HCT116 (cell line): ENCODE measurements at regions not wholly inside any gene's neighbourhood (a gene's known extent, or its start where the extent isn't known, plus 50 kb on each side); places are given as distances from the start of the nearest gene placed in this dataset.

ENCODE experiments used
- ATAC-seq: fragments of 200-7000 bp; cut with Tn5 transposase; 2 replicates; pipeline ENCODE4 v1.9.1; 2020; ENCODE audit warnings: mild to moderate bottlenecking, moderate library complexity
- BruUV-seq: library from RNA; stranded (reverse); fragments of 400-500 nt; replicated peaks from 2 replicates; lab custom pipeline; 2021; lab: Mats Ljungman, UMichigan
- CTCF ChIA-PET: fragments of 300-600 bp; sonication (Branson Sonifier 250); formaldehyde crosslinking; loops from one replicate; lab custom pipeline; 2021; ENCODE audit warnings: antibody characterized with exemption; lab: Charles Lee
- POLR2A ChIA-PET: fragments of 300-600, 350-600 bp; sonication (Branson Sonifier 250); formaldehyde crosslinking; loops from one replicate; lab custom pipeline; 2021; ENCODE audit warnings: antibody characterized with exemption; lab: Charles Lee
- RAD21 ChIA-PET, 2 experiments: fragments of 300-600 bp; sonication (Branson Sonifier 250); formaldehyde crosslinking; loops; one replicate each; lab custom pipeline; 2023; ENCODE audit warnings: low total read pairs in 2 of 2; ENCODE audit not compliant: uncharacterized antibody in 2 of 2, unreplicated experiment in 2 of 2, low non-redundant PET in 1 of 2; lab: Charles Lee
- DNase-seq: peaks from one replicate; pipeline ENCODE4 v3.0.0-alpha.2; 2010; ENCODE audit warnings: low read depth, low spot score
- H2AFZ ChIP-seq: fragments of 200-600 bp; shearing (Covaris generic), sonication (generic); 2 replicates; pipeline ENCODE4 v1.6.1; 2017; ENCODE audit warnings: low read depth, mixed run types, mixed read lengths, antibody characterized with exemption, low read length; ENCODE audit not compliant: poor library complexity, severe bottlenecking
- H3K27ac ChIP-seq: 2 replicates; pipeline ENCODE4 v1.5.1; 2012; ENCODE audit warnings: low read depth, low read length
- H3K27me3 ChIP-seq: fragments of 200-600 bp; sonication (generic); 2 replicates; pipeline ENCODE4 v1.6.1; 2016; ENCODE audit warnings: mixed run types, low read length, mixed read lengths; ENCODE audit not compliant: insufficient read depth
- H3K36me3 ChIP-seq, 2 experiments: fragments of 200-500 bp in 1 of 2; fragments of 200-600 bp in 1 of 2; sonication (Bioruptor generic) in 1 of 2; sonication (generic) in 1 of 2; 2 replicates each; pipeline versions ENCODE4 v1.5.1 to v1.6.1; 2014 to 2016; ENCODE audit warnings: low read length in 2 of 2, inconsistent platforms in 1 of 2, mixed read lengths in 1 of 2, mixed run types in 1 of 2; ENCODE audit not compliant: insufficient read depth in 2 of 2, control insufficient read depth in 1 of 2
- H3K4me1 ChIP-seq, 2 experiments: fragments of 200-600 bp in 1 of 2; sonication (generic) in 1 of 2; 2 replicates each; pipeline versions ENCODE4 v1.5.1 to v1.6.1; 2012 to 2017; ENCODE audit warnings: low read length in 2 of 2, inconsistent platforms in 1 of 2, mild to moderate bottlenecking in 1 of 2, mixed read lengths in 1 of 2, mixed run types in 1 of 2, moderate library complexity in 1 of 2; ENCODE audit not compliant: insufficient read depth in 2 of 2, control insufficient read depth in 1 of 2
- H3K4me2 ChIP-seq: fragments of 200-600 bp; sonication (generic); 2 replicates; pipeline ENCODE4 v1.6.1; 2017; ENCODE audit warnings: mixed run types, low read length, mixed read lengths
- H3K4me3 ChIP-seq, 2 experiments: fragments of 200-600 bp in 1 of 2; sonication (generic) in 1 of 2; replicated peaks in 1 of 2; 2 replicates each; pipeline ENCODE4 v1.5.1; 2011 to 2016; ENCODE audit warnings: low read length in 2 of 2, control low read depth in 1 of 2, low read depth in 1 of 2, mild to moderate bottlenecking in 1 of 2, mixed read lengths in 1 of 2, mixed run types in 1 of 2
- H3K79me2 ChIP-seq: fragments of 200-600 bp; sonication (generic); 2 replicates; pipeline ENCODE4 v1.6.1; 2017; ENCODE audit warnings: mild to moderate bottlenecking, mixed run types, low read length, moderate library complexity, mixed read lengths; ENCODE audit not compliant: insufficient read depth
- H3K9ac ChIP-seq: fragments of 200-600 bp; sonication (generic); 2 replicates; pipeline ENCODE4 v1.6.1; 2016; ENCODE audit warnings: low read length, mixed read lengths
- H3K9me2 ChIP-seq: fragments of 200-600 bp; sonication (generic), shearing (Covaris generic); 2 replicates; pipeline ENCODE4 v1.6.1; 2017; ENCODE audit warnings: mixed run types, mild to moderate bottlenecking, moderate library complexity; ENCODE audit not compliant: insufficient read depth
- H3K9me3 ChIP-seq, 2 experiments: fragments of 200-500 bp in 1 of 2; fragments of 200-600 bp in 1 of 2; sonication (Bioruptor generic) in 1 of 2; sonication (generic) in 1 of 2; 2 replicates each; pipeline ENCODE4 v1.6.1; 2014 to 2017; ENCODE audit warnings: low read length in 2 of 2, mixed read lengths in 2 of 2, inconsistent platforms in 1 of 2, low read depth in 1 of 2, mild to moderate bottlenecking in 1 of 2, mixed run types in 1 of 2, moderate library complexity in 1 of 2; ENCODE audit not compliant: control insufficient read depth in 1 of 2, insufficient read depth in 1 of 2
- H4K20me1 ChIP-seq: fragments of 200-600 bp; sonication (generic), shearing (Covaris generic); 2 replicates; pipeline ENCODE4 v1.6.1; 2017; ENCODE audit warnings: mixed run types, mild to moderate bottlenecking, moderate library complexity; ENCODE audit not compliant: insufficient read depth
- ATF3 ChIP-seq: IDR thresholded peaks from 2 replicates; pipeline ENCODE4 v1.6.1; 2012
- CBX3 ChIP-seq: IDR thresholded peaks from 2 replicates; pipeline ENCODE4 v1.6.1; 2012; ENCODE audit warnings: low read depth
- CEBPB ChIP-seq: IDR thresholded peaks from 2 replicates; pipeline ENCODE4 v1.6.1; 2012; ENCODE audit warnings: low read depth
- CTCF ChIP-seq, 3 experiments: fragments of 200-600 bp in 1 of 3; sonication (generic) in 1 of 3; IDR thresholded peaks in 2 of 3; conservative IDR thresholded peaks in 1 of 3; 2 replicates each; pipeline ENCODE4 v1.5.1; 2012 to 2017; ENCODE audit warnings: low read depth in 2 of 3, low read length in 2 of 3, antibody characterized with exemption in 1 of 3, borderline replicate concordance in 1 of 3, control low read depth in 1 of 3, mild to moderate bottlenecking in 1 of 3, mixed read lengths in 1 of 3, mixed run types in 1 of 3, moderate library complexity in 1 of 3; ENCODE audit not compliant: insufficient read depth in 1 of 3
- ELF1 ChIP-seq: IDR thresholded peaks from 2 replicates; pipeline ENCODE4 v1.6.1; 2012; ENCODE audit warnings: low read depth, borderline replicate concordance
- EZH2 ChIP-seq: fragments of 200-600 bp; sonication (generic); IDR thresholded peaks from 2 replicates; pipeline ENCODE4 v1.6.1; 2017; ENCODE audit warnings: antibody characterized with exemption, mixed run types
- EZH2phosphoT487 ChIP-seq: fragments of 200-600 bp; IDR thresholded peaks from 2 replicates; pipeline ENCODE4 v1.6.1; 2018; ENCODE audit warnings: antibody characterized with exemption, borderline replicate concordance
- FOSL1 ChIP-seq: IDR thresholded peaks from 2 replicates; pipeline ENCODE4 v1.6.1; 2012; ENCODE audit warnings: low read depth
- RAD21 ChIP-seq: IDR thresholded peaks from 2 replicates; pipeline ENCODE4 v1.6.1; 2012; ENCODE audit warnings: low read depth, mild to moderate bottlenecking
- REST ChIP-seq: IDR thresholded peaks from 2 replicates; pipeline ENCODE4 v1.6.1; 2012; ENCODE audit warnings: low read depth
- SIN3A ChIP-seq: IDR thresholded peaks from 2 replicates; pipeline ENCODE4 v1.6.1; 2012; ENCODE audit warnings: low read depth
- SP1 ChIP-seq: IDR thresholded peaks from 2 replicates; pipeline ENCODE4 v1.6.1; 2012; ENCODE audit warnings: low read depth
- TCF7L2 ChIP-seq: IDR thresholded peaks from 2 replicates; pipeline ENCODE4 v1.7.0; 2011; ENCODE audit warnings: borderline replicate concordance, inconsistent platforms; ENCODE audit not compliant: insufficient read depth, insufficient read length; ENCODE audit errors: extremely low read depth
- YY1 ChIP-seq: IDR thresholded peaks from 2 replicates; pipeline ENCODE4 v1.6.1; 2011; ENCODE audit warnings: low read length, low read depth, moderate library complexity, mild to moderate bottlenecking; ENCODE audit not compliant: insufficient replicate concordance; ENCODE audit errors: extremely low read depth
- ZBTB33 ChIP-seq: IDR thresholded peaks from 2 replicates; pipeline ENCODE4 v1.6.1; 2011; ENCODE audit warnings: mild to moderate bottlenecking, low read length, moderate library complexity; ENCODE audit not compliant: insufficient replicate concordance; ENCODE audit errors: extremely low read depth
- ZFX ChIP-seq: fragments of 450-650 bp; IDR thresholded peaks from 2 replicates; pipeline ENCODE4 v1.6.1; 2017
- intact Hi-C: fragments of 100-400 bp; cut with micrococcal nuclease; formaldehyde crosslinking; loops from 2 replicates; pipeline ENCODE4 v1.10.0; 2022

- Histone ChIP-seq H3K27me3 (peaks cover 4% of the 10 kb centered on the region; the same call in 1 of the 2 replicates), H3K27ac (no peak overlapping the region), H3K9me2 (no peaks in the 10 kb centered on the region), H3K4me2 (no peak overlapping the region), H3K79me2 (no peaks in the 10 kb centered on the region), H3K4me3 (no peak overlapping the region), H3K36me3 (no peaks in the 10 kb centered on the region), H3K4me1 (no peaks in the 10 kb centered on the region), H4K20me1 (no peaks in the 10 kb centered on the region), H3K9ac (no peak overlapping the region), H3K9me3 (no peaks in the 10 kb centered on the region), H2AFZ (no peak overlapping the region)
- no peak for TF ChIP-seq FOSL1
- TF ChIP-seq REST: no peak
- TF ChIP-seq CEBPB: no peak
- no peak for TF ChIP-seq YY1
- TF ChIP-seq CTCF (IDR thresholded peaks at IDR 0.05 in 2 of 3, conservative IDR thresholded peaks at IDR 0.05 in 1 of 3; ENCODE audit: borderline replicate concordance in 1 of 3, insufficient read depth in 1 of 3, low read depth in 2 of 3, low read length in 2 of 3): no peak
- TF ChIP-seq CBX3: no peak
- no peak for TF ChIP-seq SP1
- no peak for TF ChIP-seq EZH2phosphoT487
- TF ChIP-seq SIN3A: no peak
- no peak for TF ChIP-seq ELF1
- TF ChIP-seq EZH2: no peak
- no peak for TF ChIP-seq RAD21
- no peak for TF ChIP-seq ZFX
- TF ChIP-seq TCF7L2: no peak
- TF ChIP-seq ZBTB33: no peak
- no peak for TF ChIP-seq ATF3
- ChIA-PET CTCF (no interaction called here), RAD21 (no interaction called here), POLR2A (no interaction called here)
- no TSS peak for BruUV-seq
- DNase-seq (no peak), ATAC-seq (no peak)
- intact Hi-C loops: no loop called here
Measured at GRCh38 chr3:24804095-24804494, 309.4 kb upstream of the THRB start.
